Uterus (tissue), 3 donors: ENCODE measurements at regions not wholly inside any gene's neighbourhood (a gene's known extent, or its start where the extent isn't known, plus 50 kb on each side); places are given as distances from the start of the nearest gene placed in this dataset.

Source experiments
- DNase-seq, 2 donors: peaks; one replicate each; pipeline ENCODE4 v3.0.0-alpha.2; 2019 to 2020
- H3K27ac ChIP-seq, 2 donors: fragments of 200-600 bp; sonication (generic); 1 replicate in 1 of 2; 2 replicates in 1 of 2; pipeline ENCODE4 v1.5.1; 2016 to 2018
- H3K27me3 ChIP-seq, 2 donors: fragments of 200-600 bp; sonication (generic); one replicate each; pipeline ENCODE4 v1.5.1; 2018 to 2019; ENCODE audit warnings: control low read depth in 1 of 2
- H3K36me3 ChIP-seq, 2 donors: fragments of 200-600 bp; sonication (generic); one replicate each; pipeline ENCODE4 v1.5.1; 2019; ENCODE audit warnings: control low read depth in 1 of 2
- H3K4me1 ChIP-seq, 2 donors: fragments of 200-600 bp; sonication (generic); one replicate each; pipeline ENCODE4 v1.5.1; 2018 to 2019; ENCODE audit warnings: control low read depth in 1 of 2
- H3K4me3 ChIP-seq, 2 donors: fragments of 200-600 bp; sonication (generic); 1 replicate in 1 of 2; 2 replicates in 1 of 2; pipeline ENCODE4 v1.5.1; 2018 to 2019; ENCODE audit warnings: mild to moderate bottlenecking in 1 of 2
- H3K9me3 ChIP-seq, 2 donors: fragments of 200-600 bp; sonication (generic); one replicate each; pipeline ENCODE4 v1.5.1; 2019; ENCODE audit warnings: control low read depth in 1 of 2
- POLR2A ChIP-seq, 2 donors: fragments of 450-650 bp; IDR thresholded peaks; one replicate each; pipeline ENCODE4 v1.6.1; 2016; ENCODE audit warnings: antibody characterized with exemption in 2 of 2, mild to moderate bottlenecking in 1 of 2, moderate library complexity in 1 of 2
- intact Hi-C: fragments of 100-400 bp; cut with DNase I; formaldehyde crosslinking; loops from one replicate; pipeline ENCODE4 v1.15.1; 2023; ENCODE audit warnings: low total_unique reads
- TF ChIP-seq, protein P1 (sequence below), 4 experiments: fragments of 200-600 bp in 2 of 4; fragments of 450-650 bp in 2 of 4; sonication (generic) in 2 of 4; IDR thresholded peaks; one replicate each; pipeline ENCODE4 v1.5.1; 2016 to 2019; ENCODE audit warnings: antibody characterized with exemption in 4 of 4, mild to moderate bottlenecking in 2 of 4, moderate library complexity in 1 of 4
- donor health status: DM: yes; HTN: yes; CAD: no.

DNA sequence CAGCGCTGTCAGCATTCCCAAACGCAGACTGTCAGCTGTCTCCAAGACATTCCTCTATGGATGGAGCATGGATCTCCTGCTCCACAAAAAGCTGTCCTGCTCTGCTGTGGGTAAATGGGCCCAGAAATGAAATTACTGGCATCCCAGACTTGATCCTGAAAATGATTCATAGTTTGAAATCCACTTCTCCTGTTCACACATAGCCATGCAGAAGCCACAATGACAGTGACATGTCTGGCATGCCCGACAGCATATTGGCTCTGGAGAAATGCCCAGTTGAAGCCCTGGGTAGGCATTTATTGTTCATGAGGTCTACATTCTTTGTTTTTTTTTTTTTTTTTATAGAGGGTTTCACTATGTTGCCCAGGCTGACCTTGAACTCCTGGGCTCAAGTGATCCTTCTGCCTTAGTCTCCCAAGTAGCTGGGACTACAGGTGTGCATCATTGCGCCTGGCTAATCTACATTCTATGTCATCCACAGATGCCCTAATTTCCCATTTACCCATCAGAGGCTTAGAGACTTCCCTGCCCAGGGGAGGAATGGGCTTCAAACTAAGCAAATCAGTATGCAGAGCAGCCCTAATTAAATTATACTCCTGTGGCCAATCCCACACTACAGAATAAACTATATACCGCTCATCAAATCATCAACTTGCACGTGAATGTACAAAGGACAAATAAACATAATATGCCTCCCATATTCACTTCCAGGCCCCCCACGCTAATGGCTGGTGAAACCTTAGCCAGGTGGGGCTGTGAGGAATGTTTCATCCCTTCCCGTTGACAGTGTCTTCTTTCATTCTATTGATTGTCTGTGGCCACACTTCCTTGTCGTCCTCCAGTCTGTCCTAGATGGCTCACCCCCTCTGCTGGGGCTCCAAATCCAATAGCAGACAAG, 61.8 kb upstream of the EEPD1 start:
- TF ChIP-seq, protein P1, sequence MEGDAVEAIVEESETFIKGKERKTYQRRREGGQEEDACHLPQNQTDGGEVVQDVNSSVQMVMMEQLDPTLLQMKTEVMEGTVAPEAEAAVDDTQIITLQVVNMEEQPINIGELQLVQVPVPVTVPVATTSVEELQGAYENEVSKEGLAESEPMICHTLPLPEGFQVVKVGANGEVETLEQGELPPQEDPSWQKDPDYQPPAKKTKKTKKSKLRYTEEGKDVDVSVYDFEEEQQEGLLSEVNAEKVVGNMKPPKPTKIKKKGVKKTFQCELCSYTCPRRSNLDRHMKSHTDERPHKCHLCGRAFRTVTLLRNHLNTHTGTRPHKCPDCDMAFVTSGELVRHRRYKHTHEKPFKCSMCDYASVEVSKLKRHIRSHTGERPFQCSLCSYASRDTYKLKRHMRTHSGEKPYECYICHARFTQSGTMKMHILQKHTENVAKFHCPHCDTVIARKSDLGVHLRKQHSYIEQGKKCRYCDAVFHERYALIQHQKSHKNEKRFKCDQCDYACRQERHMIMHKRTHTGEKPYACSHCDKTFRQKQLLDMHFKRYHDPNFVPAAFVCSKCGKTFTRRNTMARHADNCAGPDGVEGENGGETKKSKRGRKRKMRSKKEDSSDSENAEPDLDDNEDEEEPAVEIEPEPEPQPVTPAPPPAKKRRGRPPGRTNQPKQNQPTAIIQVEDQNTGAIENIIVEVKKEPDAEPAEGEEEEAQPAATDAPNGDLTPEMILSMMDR (IDR thresholded peaks at IDR 0.05) = no peak
- no peak for TF ChIP-seq POLR2A (IDR thresholded peaks at IDR 0.05)
- no peak overlapping the region for H3K4me3 ChIP-seq
- no peak for DNase-seq
- intact Hi-C loops = no loop called here
- H3K36me3 ChIP-seq = no peaks in the 10 kb centered on the region
- no peaks in the 10 kb centered on the region for H3K9me3 ChIP-seq
- H3K27ac ChIP-seq = no peak overlapping the region
- H3K4me1 ChIP-seq = no peaks in the 10 kb centered on the region
- H3K27me3 ChIP-seq = no peaks in the 10 kb centered on the region

DNA sequence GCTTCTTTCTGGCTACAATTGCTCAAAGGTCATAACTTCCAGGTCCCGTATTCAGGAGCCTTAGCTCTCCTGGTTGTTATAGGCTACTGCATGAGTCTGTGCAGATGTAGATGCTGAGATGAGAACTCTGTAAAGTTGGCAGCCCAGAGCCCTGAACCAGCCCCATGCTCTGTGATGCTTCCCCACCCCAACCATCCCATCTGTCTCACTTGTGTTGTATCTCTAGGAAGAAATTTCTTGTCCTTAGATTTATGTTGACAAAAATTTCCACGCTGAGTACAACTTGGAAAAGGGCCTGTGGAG, 61.2 kb upstream of the EEPD1 start:
- no peak for TF ChIP-seq POLR2A (IDR thresholded peaks at IDR 0.05)
- TF ChIP-seq, protein P1 (IDR thresholded peaks at IDR 0.05) = no peak
- Histone ChIP-seq H3K36me3 (no peaks in the 10 kb centered on the region), H3K4me3 (no peak overlapping the region), H3K27me3 (no peaks in the 10 kb centered on the region), H3K4me1 (no peaks in the 10 kb centered on the region), H3K27ac (no peak overlapping the region), H3K9me3 (no peaks in the 10 kb centered on the region)
- intact Hi-C loops = no loop called here
- no peak for DNase-seq

- TF ChIP-seq POLR2A (IDR thresholded peaks at IDR 0.05) = no peak
- TF ChIP-seq, protein P1 (IDR thresholded peaks at IDR 0.05) = no peak
- H3K27me3 ChIP-seq = no peaks in the 10 kb centered on the region
- DNase-seq = no peak
- H3K4me3 ChIP-seq = no peak overlapping the region
- no peaks in the 10 kb centered on the region for H3K4me1 ChIP-seq
- intact Hi-C loops = no loop called here
- H3K27ac ChIP-seq = no peak overlapping the region
- no peaks in the 10 kb centered on the region for H3K36me3 ChIP-seq
- H3K9me3 ChIP-seq = no peaks in the 10 kb centered on the region
Measured at GRCh38 chr7:36092221-36092771, 60.8 kb upstream of the EEPD1 start.

- Histone ChIP-seq H3K27me3 (no peaks in the 10 kb centered on the region), H3K36me3 (no peaks in the 10 kb centered on the region), H3K9me3 (no peaks in the 10 kb centered on the region), H3K4me1 (no peaks in the 10 kb centered on the region), H3K27ac (no peak overlapping the region), H3K4me3 (no peak overlapping the region)
- intact Hi-C loops = no loop called here
- DNase-seq = no peak
- no peak for TF ChIP-seq POLR2A (IDR thresholded peaks at IDR 0.05)
- TF ChIP-seq, protein P1 (IDR thresholded peaks at IDR 0.05) = no peak
Measured at GRCh38 chr7:36096460-36097095, 56.5 kb upstream of the EEPD1 start.

DNA sequence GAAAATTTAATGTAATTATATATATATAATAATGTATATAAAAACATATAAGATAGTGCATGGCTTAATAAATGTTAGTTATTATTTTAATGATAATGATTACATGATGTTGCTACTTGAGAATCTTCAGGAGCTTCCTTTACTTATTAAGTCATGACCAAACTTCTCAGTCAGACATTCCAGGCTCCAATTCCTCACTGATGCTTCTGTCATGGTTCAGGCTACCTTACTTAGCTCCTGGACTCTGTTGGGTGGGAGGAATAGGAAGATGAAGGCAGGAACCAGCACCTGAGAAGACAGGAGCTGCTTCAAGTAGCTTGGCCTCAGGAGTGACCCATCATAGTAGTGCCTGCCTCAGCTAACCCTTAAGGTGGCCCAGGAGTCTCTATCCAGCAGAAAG, 55.0 kb upstream of the EEPD1 start:
- intact Hi-C loops = no loop called here
- Histone ChIP-seq H3K9me3 (no peaks in the 10 kb centered on the region), H3K4me3 (no peak overlapping the region), H3K27ac (no peak overlapping the region), H3K27me3 (no peaks in the 10 kb centered on the region), H3K4me1 (no peaks in the 10 kb centered on the region), H3K36me3 (no peaks in the 10 kb centered on the region)
- TF ChIP-seq POLR2A (IDR thresholded peaks at IDR 0.05) = no peak
- TF ChIP-seq, protein P1 (IDR thresholded peaks at IDR 0.05) = no peak
- no peak for DNase-seq
